GM20000 (cell line): ENCODE measurements at regions not wholly inside any gene's neighbourhood (a gene's known extent, or its start where the extent isn't known, plus 50 kb on each side); places are given as distances from the start of the nearest gene placed in this dataset.

Source experiments
- DNase-seq: peaks from one replicate; pipeline ENCODE4 v3.0.0; 2012; ENCODE audit warnings: low spot score
- CTCF ChIP-seq: IDR thresholded peaks from 2 replicates; pipeline ENCODE4 v1.5.1; 2012; ENCODE audit warnings: mild to moderate bottlenecking, control low read depth; ENCODE audit errors: extremely low read depth, missing control alignments

DNA sequence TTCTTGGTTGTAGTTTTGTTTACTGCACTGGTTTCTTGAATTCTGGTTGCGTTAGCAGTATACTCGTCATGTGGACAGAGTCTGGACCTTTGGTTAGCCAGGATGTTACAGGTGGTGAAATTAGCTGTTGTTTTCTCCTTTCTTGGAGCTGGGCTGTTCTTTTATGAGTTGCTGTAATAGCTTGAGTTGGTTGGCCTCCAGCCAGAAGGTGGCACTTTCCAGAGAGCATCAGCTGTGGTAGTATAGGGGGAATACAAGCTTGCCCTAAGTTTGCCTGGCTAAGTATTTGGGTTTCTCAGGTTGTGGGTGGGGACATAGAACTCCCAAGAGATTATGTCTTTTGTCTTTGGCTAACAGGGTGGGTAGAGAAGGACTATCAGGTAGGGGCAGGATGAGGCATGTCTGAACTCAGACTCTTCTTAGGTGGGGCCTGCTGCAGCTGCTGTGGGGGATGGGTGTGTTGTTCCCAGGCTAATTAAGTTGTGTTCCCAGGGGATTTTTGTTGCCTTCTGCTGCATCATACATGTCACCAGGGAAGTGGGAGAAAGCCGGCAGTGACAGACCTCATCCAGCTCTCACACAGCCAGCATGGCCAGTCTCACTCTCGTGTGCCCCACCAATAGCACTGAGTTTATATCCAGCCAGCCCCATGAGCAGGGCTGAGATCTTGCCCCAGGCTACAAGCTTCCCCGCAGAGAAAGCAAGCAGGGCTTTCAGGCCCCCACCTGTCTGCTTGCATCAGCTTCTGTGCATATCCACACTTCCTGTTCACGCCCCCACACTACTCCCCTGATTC is 246.7 kb upstream of the TPK1 start:
- DNase-seq, result peak; percentile 3
- TF ChIP-seq CTCF, result no peak

DNA sequence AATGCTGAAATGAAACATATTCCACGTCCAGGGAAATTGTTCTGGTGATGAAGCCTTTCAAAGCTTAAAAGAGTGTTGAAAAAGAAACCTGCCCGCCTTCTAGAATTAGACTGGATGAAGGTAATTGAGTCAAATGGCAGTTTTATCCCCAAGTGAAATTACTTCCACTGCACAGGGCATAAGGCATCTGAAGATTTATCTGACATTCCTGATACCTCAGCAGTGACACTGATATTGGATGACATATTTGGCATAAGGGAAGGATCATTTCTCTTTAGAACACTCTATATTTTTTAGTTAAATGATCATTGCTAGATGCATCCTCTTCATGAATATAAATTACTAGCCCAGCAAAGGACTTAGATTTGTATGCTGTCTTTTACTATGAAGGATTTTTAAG is 229.6 kb upstream of the TPK1 start:
- no peak for TF ChIP-seq CTCF

GRCh38 chr7:145064114-145064513 is 228.3 kb upstream of the TPK1 start:
- DNase-seq, result no peak
- TF ChIP-seq CTCF, result no peak

More for the DNA sequence above, 229.6 kb upstream of the TPK1 start:
- DNase-seq, result no peak

DNA sequence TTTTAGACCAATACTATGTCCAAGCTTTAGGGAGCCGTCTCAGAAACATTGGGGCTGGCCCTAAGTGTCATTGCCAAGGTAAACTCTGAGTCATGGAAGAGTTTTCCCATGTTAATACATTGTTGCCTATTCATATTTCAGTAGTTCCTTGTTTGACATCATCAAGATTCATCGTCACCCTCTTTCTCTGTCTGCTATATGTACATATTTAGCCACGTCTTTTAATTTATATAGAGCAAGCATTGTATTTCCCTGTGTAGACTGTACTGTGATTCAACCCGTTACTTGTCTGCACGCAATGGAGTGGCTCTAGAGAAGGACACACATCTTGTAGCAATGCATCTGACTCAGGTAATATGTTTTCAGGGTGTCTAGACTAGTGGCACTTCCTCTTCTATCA is 217.9 kb upstream of the TPK1 start:
- no peak for DNase-seq
- no peak for TF ChIP-seq CTCF

GRCh38 chr7:145050415-145050814 is 214.6 kb upstream of the TPK1 start:
- no peak for DNase-seq
- TF ChIP-seq CTCF, result no peak

GRCh38 chr7:145036604-145037405 is 201.0 kb upstream of the TPK1 start:
- peak; percentile 28 for DNase-seq
- TF ChIP-seq CTCF, result peak; percentile 66

DNA sequence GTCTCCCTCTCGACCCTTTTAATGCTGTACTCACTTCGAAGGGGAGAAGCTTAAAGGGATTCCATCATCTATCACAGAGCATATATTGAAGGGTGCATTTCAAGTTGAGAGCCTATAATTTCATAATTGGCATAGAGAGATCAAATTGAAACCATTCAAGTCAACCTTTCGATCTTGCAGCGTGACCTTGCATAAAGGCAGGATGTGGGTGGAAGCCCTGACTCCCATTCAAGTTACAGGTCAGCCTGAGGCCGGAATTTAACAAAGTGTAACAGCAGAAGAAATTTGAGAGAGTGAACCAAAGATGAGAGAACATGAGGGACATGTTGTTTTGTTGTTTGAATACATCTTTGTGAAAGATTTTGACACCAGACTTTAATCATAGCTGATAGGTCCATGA is 195.3 kb upstream of the TPK1 start:
- no peak for DNase-seq
- TF ChIP-seq CTCF, result no peak
